Endodermal cell (in vitro differentiated cells): ENCODE measurements at regions not wholly inside any gene's neighbourhood (a gene's known extent, or its start where the extent isn't known, plus 50 kb on each side); places are given as distances from the start of the nearest gene placed in this dataset.

Source experiments
- DNase-seq: peaks from one replicate; pipeline ENCODE4 v3.0.0-alpha.2; 2017
- H3K27ac ChIP-seq: 2 replicates; pipeline ENCODE4 v1.5.1; 2013; ENCODE audit warnings: mild to moderate bottlenecking, low read depth, low read length, moderate library complexity
- H3K27me3 ChIP-seq: 2 replicates; pipeline ENCODE4 v1.6.1; 2013; ENCODE audit warnings: mild to moderate bottlenecking, low read length, moderate library complexity; ENCODE audit not compliant: insufficient read depth, control insufficient read depth, poor library complexity, severe bottlenecking
- H3K36me3 ChIP-seq: 2 replicates; pipeline ENCODE4 v1.7.0; 2013; ENCODE audit warnings: mild to moderate bottlenecking, low read length, moderate library complexity; ENCODE audit not compliant: control insufficient read depth, insufficient read depth
- H3K4me1 ChIP-seq: one replicate; pipeline ENCODE4 v1.7.0; 2013; ENCODE audit warnings: low read length; ENCODE audit not compliant: control insufficient read depth, insufficient read depth
- H3K4me3 ChIP-seq: 2 replicates; pipeline ENCODE4 v1.5.1; 2013; ENCODE audit warnings: mild to moderate bottlenecking, low read length, moderate library complexity
- H3K9ac ChIP-seq: 2 replicates; pipeline ENCODE4 v1.6.1; 2013; ENCODE audit warnings: mild to moderate bottlenecking, low read length, moderate library complexity; ENCODE audit not compliant: poor library complexity, severe bottlenecking; ENCODE audit errors: extremely low read depth
- H3K9me3 ChIP-seq: 2 replicates; pipeline ENCODE4 v1.6.1; 2013; ENCODE audit warnings: mild to moderate bottlenecking, low read length, moderate library complexity; ENCODE audit not compliant: control insufficient read depth
- H3K27ac Mint-ChIP-seq: 2 replicates; pipeline ENCODE4 v1.8.0; 2020; ENCODE audit warnings: mixed read lengths
- H3K27me3 Mint-ChIP-seq: 2 replicates; pipeline ENCODE4 v1.8.0; 2021; ENCODE audit warnings: mild to moderate bottlenecking, mixed read lengths; ENCODE audit not compliant: insufficient read depth
- H3K36me3 Mint-ChIP-seq: 2 replicates; pipeline ENCODE4 v1.8.0; 2020; ENCODE audit warnings: low read depth, mixed read lengths
- H3K4me1 Mint-ChIP-seq: 2 replicates; pipeline ENCODE4 v1.8.0; 2020; ENCODE audit warnings: mixed read lengths
- H3K4me3 Mint-ChIP-seq: 2 replicates; pipeline ENCODE4 v1.8.0; 2020; ENCODE audit warnings: mild to moderate bottlenecking, moderate library complexity, mixed read lengths
- H3K9me3 Mint-ChIP-seq: 2 replicates; pipeline ENCODE4 v1.8.0; 2020; ENCODE audit warnings: mild to moderate bottlenecking, mixed read lengths
- WGBS, 2 experiments: methylation state at CpG; one replicate each; pipeline versions ENCODE4 v1.1.5 to v1.1.7; 2013; ENCODE audit warnings: missing lambda C conversion rate in 2 of 2, mixed read lengths in 1 of 2; ENCODE audit not compliant: insufficient coverage in 1 of 2, insufficient read length in 1 of 2; 5-methylcytosine and 5-hydroxymethylcytosine counted together
- TF ChIP-seq, protein P1 (sequence below): fragments of 200-600 bp; sonication (generic); conservative IDR thresholded peaks from 2 replicates; pipeline ENCODE4 v1.5.0; 2021; ENCODE audit warnings: antibody characterized with exemption, mild to moderate bottlenecking

DNA sequence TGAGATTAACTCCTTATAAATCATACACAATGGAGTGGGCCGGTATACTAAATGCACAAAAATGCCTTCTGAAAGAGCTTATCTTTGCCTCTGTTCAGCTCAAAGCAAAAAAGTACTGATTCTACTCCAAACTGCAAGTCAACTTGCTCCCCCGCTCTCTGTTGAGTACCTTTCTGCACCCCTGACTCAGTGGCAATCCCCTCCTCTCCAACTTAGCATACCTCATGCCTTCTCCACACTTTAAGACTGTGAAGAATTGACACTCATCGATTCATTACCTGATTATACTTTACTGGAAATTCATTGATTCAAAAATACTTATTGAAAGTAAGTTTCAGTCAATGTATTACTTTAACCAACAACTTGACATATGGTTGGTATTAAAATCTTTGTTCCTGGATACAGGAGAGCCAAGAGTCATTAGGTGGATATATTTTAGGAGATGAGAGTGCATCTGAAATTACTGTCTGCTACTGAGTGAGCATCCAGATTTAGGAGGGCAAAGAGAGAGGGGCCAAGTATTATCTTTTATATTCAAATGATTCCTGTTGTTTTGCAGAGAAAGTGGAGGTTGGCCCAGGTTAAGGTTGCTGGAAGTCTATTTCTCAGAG is 187.7 kb downstream of the ICOS start:
- no peaks in the 10 kb centered on the region for H3K27me3 Mint-ChIP-seq
- TF ChIP-seq, protein P1, sequence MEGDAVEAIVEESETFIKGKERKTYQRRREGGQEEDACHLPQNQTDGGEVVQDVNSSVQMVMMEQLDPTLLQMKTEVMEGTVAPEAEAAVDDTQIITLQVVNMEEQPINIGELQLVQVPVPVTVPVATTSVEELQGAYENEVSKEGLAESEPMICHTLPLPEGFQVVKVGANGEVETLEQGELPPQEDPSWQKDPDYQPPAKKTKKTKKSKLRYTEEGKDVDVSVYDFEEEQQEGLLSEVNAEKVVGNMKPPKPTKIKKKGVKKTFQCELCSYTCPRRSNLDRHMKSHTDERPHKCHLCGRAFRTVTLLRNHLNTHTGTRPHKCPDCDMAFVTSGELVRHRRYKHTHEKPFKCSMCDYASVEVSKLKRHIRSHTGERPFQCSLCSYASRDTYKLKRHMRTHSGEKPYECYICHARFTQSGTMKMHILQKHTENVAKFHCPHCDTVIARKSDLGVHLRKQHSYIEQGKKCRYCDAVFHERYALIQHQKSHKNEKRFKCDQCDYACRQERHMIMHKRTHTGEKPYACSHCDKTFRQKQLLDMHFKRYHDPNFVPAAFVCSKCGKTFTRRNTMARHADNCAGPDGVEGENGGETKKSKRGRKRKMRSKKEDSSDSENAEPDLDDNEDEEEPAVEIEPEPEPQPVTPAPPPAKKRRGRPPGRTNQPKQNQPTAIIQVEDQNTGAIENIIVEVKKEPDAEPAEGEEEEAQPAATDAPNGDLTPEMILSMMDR: no peak
- no peaks in the 10 kb centered on the region for H3K9me3 ChIP-seq
- H3K9me3 Mint-ChIP-seq: no peaks in the 10 kb centered on the region
- no peaks in the 10 kb centered on the region for H3K36me3 Mint-ChIP-seq
- H3K4me3 Mint-ChIP-seq: no peak overlapping the region
- H3K36me3 ChIP-seq: no peaks in the 10 kb centered on the region
- no peak overlapping the region for H3K4me3 ChIP-seq
- H3K4me1 Mint-ChIP-seq: peaks cover 22% of the 10 kb centered on the region
- H3K27me3 ChIP-seq: no peaks in the 10 kb centered on the region
- H3K4me1 ChIP-seq: no peaks in the 10 kb centered on the region
- DNase-seq: no peak
- H3K27ac ChIP-seq: no peak overlapping the region
- no peak overlapping the region for H3K9ac ChIP-seq
- H3K27ac Mint-ChIP-seq: no peak overlapping the region
- WGBS, 2 experiments: 92% methylated on average over 2 to 3 of the region's 3 CpGs

DNA sequence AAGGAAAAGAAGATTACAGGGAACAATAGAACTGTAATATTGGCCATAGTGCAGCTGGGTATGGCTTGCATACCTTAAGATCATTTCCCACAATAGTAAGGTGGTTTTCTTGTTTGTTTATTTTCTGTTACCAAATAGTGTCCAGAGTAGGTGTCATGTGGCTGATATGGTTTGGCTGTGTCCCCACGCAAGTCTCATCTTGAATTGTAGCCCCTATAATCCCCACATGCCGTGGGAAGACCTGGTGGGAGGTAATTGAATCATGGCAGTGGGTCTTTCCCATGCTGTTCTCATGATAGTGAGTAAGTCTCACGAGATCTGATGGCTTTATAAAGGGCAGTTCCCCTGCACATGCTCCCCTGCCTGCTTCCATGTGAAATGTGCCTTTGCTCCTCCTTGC is 190.1 kb downstream of the ICOS start:
- Histone ChIP-seq H3K36me3 (no peaks in the 10 kb centered on the region), H3K9me3 (no peaks in the 10 kb centered on the region), H3K4me3 (no peak overlapping the region), H3K4me1 (no peaks in the 10 kb centered on the region), H3K9ac (no peak overlapping the region), H3K27ac (no peak overlapping the region), H3K27me3 (no peaks in the 10 kb centered on the region)
- no peak for DNase-seq
- H3K36me3 Mint-ChIP-seq: no peaks in the 10 kb centered on the region
- no peak overlapping the region for H3K27ac Mint-ChIP-seq
- H3K4me3 Mint-ChIP-seq: no peak overlapping the region
- peaks cover 7% of the 10 kb centered on the region for H3K4me1 Mint-ChIP-seq
- no peaks in the 10 kb centered on the region for H3K9me3 Mint-ChIP-seq
- no peaks in the 10 kb centered on the region for H3K27me3 Mint-ChIP-seq
- TF ChIP-seq, protein P1: no peak
- WGBS, 2 experiments: 92 to 100% methylated on average over 1 to 3 of the region's 3 CpGs

DNA sequence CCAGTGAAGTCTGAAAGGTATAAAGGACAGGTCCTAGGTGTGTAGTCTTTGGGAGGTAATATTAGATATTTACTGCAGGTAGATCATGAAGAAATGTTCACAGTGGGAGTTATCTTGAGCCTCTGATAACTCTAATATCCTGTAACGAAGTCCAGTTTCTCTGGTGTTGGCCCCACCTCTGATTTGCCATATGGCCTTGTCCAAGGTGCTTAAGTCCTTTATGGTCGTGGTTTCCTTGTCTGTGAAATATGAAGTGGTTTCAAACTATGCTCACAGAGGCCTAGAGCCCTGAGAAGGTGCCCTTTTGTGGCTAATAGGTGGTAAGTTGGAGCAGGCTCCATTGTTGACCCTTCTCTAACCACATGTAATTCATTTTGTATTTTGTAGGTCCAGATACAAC is 190.7 kb downstream of the ICOS start:
- no peaks in the 10 kb centered on the region for H3K36me3 Mint-ChIP-seq
- H3K4me1 Mint-ChIP-seq: peaks cover 4% of the 10 kb centered on the region
- TF ChIP-seq, protein P1: no peak
- WGBS, 2 experiments: 87 to 90% methylated on average over 2 of the region's 2 CpGs
- Histone ChIP-seq H3K36me3 (no peaks in the 10 kb centered on the region), H3K4me1 (no peaks in the 10 kb centered on the region), H3K27ac (no peak overlapping the region), H3K9me3 (no peaks in the 10 kb centered on the region), H3K4me3 (no peak overlapping the region), H3K9ac (no peak overlapping the region), H3K27me3 (no peaks in the 10 kb centered on the region)
- no peak for DNase-seq
- no peak overlapping the region for H3K27ac Mint-ChIP-seq
- no peaks in the 10 kb centered on the region for H3K9me3 Mint-ChIP-seq
- H3K4me3 Mint-ChIP-seq: no peak overlapping the region
- H3K27me3 Mint-ChIP-seq: no peaks in the 10 kb centered on the region
